ENCODE measurements at regions not wholly inside any gene's neighbourhood (a gene's known extent, or its start where the extent isn't known, plus 50 kb on each side); places are given as distances from the start of the nearest gene placed in this dataset.

DNA sequence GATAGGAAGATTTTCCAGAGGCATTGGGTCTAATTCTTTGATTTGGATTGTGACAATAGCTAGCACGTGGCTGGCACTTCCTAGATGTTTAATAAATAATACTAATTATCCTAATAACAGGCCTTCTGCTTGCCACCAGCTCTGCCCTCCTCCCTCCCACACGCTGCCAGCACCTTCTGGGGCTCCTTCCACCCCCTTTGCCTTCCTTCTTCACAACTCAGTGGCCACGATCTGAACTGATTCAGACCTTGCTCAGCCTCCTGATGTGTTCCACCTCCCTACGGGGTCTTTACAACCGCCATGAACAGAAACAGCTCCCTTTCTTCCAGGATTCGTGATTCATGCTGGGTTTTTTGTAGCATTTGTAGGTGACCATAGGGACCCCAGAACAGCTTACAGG, 310.3 kb upstream of the HS6ST1 start:
- TF ChIP-seq, protein P1, sequence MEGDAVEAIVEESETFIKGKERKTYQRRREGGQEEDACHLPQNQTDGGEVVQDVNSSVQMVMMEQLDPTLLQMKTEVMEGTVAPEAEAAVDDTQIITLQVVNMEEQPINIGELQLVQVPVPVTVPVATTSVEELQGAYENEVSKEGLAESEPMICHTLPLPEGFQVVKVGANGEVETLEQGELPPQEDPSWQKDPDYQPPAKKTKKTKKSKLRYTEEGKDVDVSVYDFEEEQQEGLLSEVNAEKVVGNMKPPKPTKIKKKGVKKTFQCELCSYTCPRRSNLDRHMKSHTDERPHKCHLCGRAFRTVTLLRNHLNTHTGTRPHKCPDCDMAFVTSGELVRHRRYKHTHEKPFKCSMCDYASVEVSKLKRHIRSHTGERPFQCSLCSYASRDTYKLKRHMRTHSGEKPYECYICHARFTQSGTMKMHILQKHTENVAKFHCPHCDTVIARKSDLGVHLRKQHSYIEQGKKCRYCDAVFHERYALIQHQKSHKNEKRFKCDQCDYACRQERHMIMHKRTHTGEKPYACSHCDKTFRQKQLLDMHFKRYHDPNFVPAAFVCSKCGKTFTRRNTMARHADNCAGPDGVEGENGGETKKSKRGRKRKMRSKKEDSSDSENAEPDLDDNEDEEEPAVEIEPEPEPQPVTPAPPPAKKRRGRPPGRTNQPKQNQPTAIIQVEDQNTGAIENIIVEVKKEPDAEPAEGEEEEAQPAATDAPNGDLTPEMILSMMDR (conservative IDR thresholded peaks at IDR 0.05; ENCODE audit: low read depth, low read length): no peak
- TF ChIP-seq EZH2 (IDR thresholded peaks at IDR 0.05; ENCODE audit: low read length, unreplicated experiment): no peak
